ENCODE measurements at regions not wholly inside any gene's neighbourhood (a gene's known extent, or its start where the extent isn't known, plus 50 kb on each side); places are given as distances from the start of the nearest gene placed in this dataset.

DNA sequence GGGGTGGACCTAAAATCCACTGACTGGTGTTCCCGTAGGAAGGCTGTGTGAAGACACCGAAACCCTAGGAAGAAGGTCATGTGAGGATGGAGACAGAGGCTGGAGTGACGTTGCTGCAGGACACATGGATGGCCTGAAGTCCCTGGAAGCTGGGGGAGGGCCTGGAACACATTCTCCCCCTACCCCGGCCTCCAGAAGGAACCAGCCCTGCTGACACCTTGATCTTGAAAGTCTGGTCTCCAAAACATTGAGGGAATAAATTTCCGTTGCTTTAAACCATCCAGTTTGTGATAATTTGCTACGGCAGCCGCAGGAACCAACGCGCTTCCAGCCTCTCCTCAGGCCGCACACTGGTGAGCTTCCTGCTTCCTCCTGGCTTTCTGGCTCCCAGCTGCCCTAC lies 288.2 kb downstream of the GLRX3 start:
- no peaks in the 10 kb centered on the region for H3K4me1 ChIP-seq (ENCODE audit: insufficient read depth, low read length, poor library complexity, severe bottlenecking)
- no peak overlapping the region for H2AFZ ChIP-seq (ENCODE audit: low read length)
- H3K9me2 ChIP-seq (replicated peaks; ENCODE audit: low read depth, low read length): no peaks in the 10 kb centered on the region
- TF ChIP-seq, protein P1, sequence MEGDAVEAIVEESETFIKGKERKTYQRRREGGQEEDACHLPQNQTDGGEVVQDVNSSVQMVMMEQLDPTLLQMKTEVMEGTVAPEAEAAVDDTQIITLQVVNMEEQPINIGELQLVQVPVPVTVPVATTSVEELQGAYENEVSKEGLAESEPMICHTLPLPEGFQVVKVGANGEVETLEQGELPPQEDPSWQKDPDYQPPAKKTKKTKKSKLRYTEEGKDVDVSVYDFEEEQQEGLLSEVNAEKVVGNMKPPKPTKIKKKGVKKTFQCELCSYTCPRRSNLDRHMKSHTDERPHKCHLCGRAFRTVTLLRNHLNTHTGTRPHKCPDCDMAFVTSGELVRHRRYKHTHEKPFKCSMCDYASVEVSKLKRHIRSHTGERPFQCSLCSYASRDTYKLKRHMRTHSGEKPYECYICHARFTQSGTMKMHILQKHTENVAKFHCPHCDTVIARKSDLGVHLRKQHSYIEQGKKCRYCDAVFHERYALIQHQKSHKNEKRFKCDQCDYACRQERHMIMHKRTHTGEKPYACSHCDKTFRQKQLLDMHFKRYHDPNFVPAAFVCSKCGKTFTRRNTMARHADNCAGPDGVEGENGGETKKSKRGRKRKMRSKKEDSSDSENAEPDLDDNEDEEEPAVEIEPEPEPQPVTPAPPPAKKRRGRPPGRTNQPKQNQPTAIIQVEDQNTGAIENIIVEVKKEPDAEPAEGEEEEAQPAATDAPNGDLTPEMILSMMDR (conservative IDR thresholded peaks at IDR 0.05; ENCODE audit: low read length): no peak
- TF ChIP-seq EZH2phosphoT487 (IDR thresholded peaks at IDR 0.05; ENCODE audit: borderline replicate concordance): no peak
- no peaks in the 10 kb centered on the region for H4K20me1 ChIP-seq (ENCODE audit: insufficient read depth, low read length, poor library complexity, severe bottlenecking)
- H3K36me3 ChIP-seq (ENCODE audit: insufficient read depth, low read length): no peaks in the 10 kb centered on the region
- H3K4me2 ChIP-seq (ENCODE audit: low read depth, low read length, poor library complexity, severe bottlenecking): no peak overlapping the region
- peaks cover 13% of the 10 kb centered on the region; the same call in 1 of the 2 replicates for H3K9me3 ChIP-seq (ENCODE audit: insufficient read depth, low read depth, low read length)
- H3F3A ChIP-seq (ENCODE audit: low read depth): no peaks in the 10 kb centered on the region
- H3K4me3 ChIP-seq (ENCODE audit: low read length, poor library complexity, severe bottlenecking): no peak overlapping the region
- no peak overlapping the region for H3K9ac ChIP-seq (ENCODE audit: low read depth, low read length, poor library complexity, severe bottlenecking)
- no peaks in the 10 kb centered on the region for H3K79me2 ChIP-seq (ENCODE audit: insufficient read depth, low read length)
- H3K27me3 ChIP-seq (ENCODE audit: insufficient read depth, low read length, poor library complexity, severe bottlenecking): no peaks in the 10 kb centered on the region

GRCh38 chr10:130425169-130425568 lies 289.0 kb downstream of the GLRX3 start:
- Histone ChIP-seq H3K9ac (ENCODE audit: low read depth, low read length, poor library complexity, severe bottlenecking) (no peak overlapping the region), H3K9me2 (replicated peaks; ENCODE audit: low read depth, low read length) (no peaks in the 10 kb centered on the region), H3K27me3 (ENCODE audit: insufficient read depth, low read length, poor library complexity, severe bottlenecking) (no peaks in the 10 kb centered on the region), H4K20me1 (ENCODE audit: insufficient read depth, low read length, poor library complexity, severe bottlenecking) (no peaks in the 10 kb centered on the region), H3K4me3 (ENCODE audit: low read length, poor library complexity, severe bottlenecking) (no peak overlapping the region), H3K36me3 (ENCODE audit: insufficient read depth, low read length) (no peaks in the 10 kb centered on the region), H3K9me3 (ENCODE audit: insufficient read depth, low read depth, low read length) (peaks cover 13% of the 10 kb centered on the region; the same call in 1 of the 2 replicates), H3K4me2 (ENCODE audit: low read depth, low read length, poor library complexity, severe bottlenecking) (no peak overlapping the region), H3K79me2 (ENCODE audit: insufficient read depth, low read length) (no peaks in the 10 kb centered on the region), H3K4me1 (ENCODE audit: insufficient read depth, low read length, poor library complexity, severe bottlenecking) (no peaks in the 10 kb centered on the region), H2AFZ (ENCODE audit: low read length) (no peak overlapping the region), H3F3A (ENCODE audit: low read depth) (no peaks in the 10 kb centered on the region)
- no peak for TF ChIP-seq EZH2phosphoT487 (IDR thresholded peaks at IDR 0.05; ENCODE audit: borderline replicate concordance)
- TF ChIP-seq, protein P1 (conservative IDR thresholded peaks at IDR 0.05; ENCODE audit: low read length): no peak

- H2AFZ ChIP-seq (ENCODE audit: low read length): no peak overlapping the region
- H4K20me1 ChIP-seq (ENCODE audit: insufficient read depth, low read length, poor library complexity, severe bottlenecking): no peaks in the 10 kb centered on the region
- no peaks in the 10 kb centered on the region for H3K4me1 ChIP-seq (ENCODE audit: insufficient read depth, low read length, poor library complexity, severe bottlenecking)
- H3K27me3 ChIP-seq (ENCODE audit: insufficient read depth, low read length, poor library complexity, severe bottlenecking): no peaks in the 10 kb centered on the region
- no peaks in the 10 kb centered on the region for H3K79me2 ChIP-seq (ENCODE audit: insufficient read depth, low read length)
- H3K4me3 ChIP-seq (ENCODE audit: low read length, poor library complexity, severe bottlenecking): no peak overlapping the region
- H3F3A ChIP-seq (ENCODE audit: low read depth): no peaks in the 10 kb centered on the region
- H3K9me2 ChIP-seq (replicated peaks; ENCODE audit: low read depth, low read length): no peaks in the 10 kb centered on the region
- H3K9ac ChIP-seq (ENCODE audit: low read depth, low read length, poor library complexity, severe bottlenecking): no peak overlapping the region
- TF ChIP-seq EZH2phosphoT487 (IDR thresholded peaks at IDR 0.05; ENCODE audit: borderline replicate concordance): no peak
- TF ChIP-seq, protein P1 (conservative IDR thresholded peaks at IDR 0.05; ENCODE audit: low read length): no peak
- H3K9me3 ChIP-seq (ENCODE audit: insufficient read depth, low read depth, low read length): peaks cover 11% of the 10 kb centered on the region; the same call in 1 of the 2 replicates
- no peaks in the 10 kb centered on the region for H3K36me3 ChIP-seq (ENCODE audit: insufficient read depth, low read length)
- no peak overlapping the region for H3K4me2 ChIP-seq (ENCODE audit: low read depth, low read length, poor library complexity, severe bottlenecking)
Measured at GRCh38 chr10:130425881-130426435, 289.8 kb downstream of the GLRX3 start.
